ENCODE measurements at regions not wholly inside any gene's neighbourhood (a gene's known extent, or its start where the extent isn't known, plus 50 kb on each side); places are given as distances from the start of the nearest gene placed in this dataset.

- WGBS, 2 donors: 18 to 21% methylated on average over 26 of the region's 26 CpGs
- intact Hi-C loops (cut with DNase I): loop anchor here (5.0 kb wide), 1 partner anchor 131 kb away; the partner anchor contains the start of gene CHSY1
- TF ChIP-seq EP300 (IDR thresholded peaks at IDR 0.05): peak in 1 of 4 donors; percentile 1
- TF ChIP-seq POLR2A (IDR thresholded peaks at IDR 0.05): no peak
- no peak for TF ChIP-seq CTCF (IDR thresholded peaks at IDR 0.05)
- peak in 2 of 4 donors; percentile 9 to 39 for TF ChIP-seq POLR2AphosphoS5 (IDR thresholded peaks at IDR 0.05)
- peak overlapping the region in 3 of 4 donors; percentile 18 to 33 (median 30) for H3K4me3 ChIP-seq
- no peaks in the 10 kb centered on the region for H3K36me3 ChIP-seq
- H3K27me3 ChIP-seq: no peaks in the 10 kb centered on the region
- peaks cover 0 to 21% (median 14%) of the 10 kb centered on the region in 4 donors for H3K4me1 ChIP-seq
- peak; percentile 86 for DNase-seq
- H3K9me3 ChIP-seq: no peaks in the 10 kb centered on the region
- H3K27ac ChIP-seq: peak overlapping the region; percentile 41 to 73 (median 57)
These were observed 130.2 kb downstream of the CHSY1 start for GRCh38 chr15:101121511-101122090.

- TF ChIP-seq EP300 (IDR thresholded peaks at IDR 0.05) (no peak), POLR2AphosphoS5 (IDR thresholded peaks at IDR 0.05) (no peak), POLR2A (IDR thresholded peaks at IDR 0.05) (no peak), CTCF (IDR thresholded peaks at IDR 0.05) (no peak)
- Histone ChIP-seq H3K27ac (peak overlapping the region; percentile 41 to 73 (median 57)), H3K4me3 (peak overlapping the region in 1 of 4 donors; percentile 33), H3K4me1 (peaks cover 0 to 26% (median 17%) of the 10 kb centered on the region in 4 donors), H3K9me3 (no peaks in the 10 kb centered on the region), H3K27me3 (no peaks in the 10 kb centered on the region), H3K36me3 (no peaks in the 10 kb centered on the region)
- no peak for DNase-seq
- 83 to 88% methylated on average over 19 of the region's 19 CpGs for WGBS, 2 donors
- intact Hi-C loops (cut with DNase I): loop anchor here (5.0 kb wide), 1 partner anchor 131 kb away; the partner anchor contains the start of gene CHSY1
These were observed 130.9 kb downstream of the CHSY1 start for GRCh38 chr15:101120987-101121386.

DNA sequence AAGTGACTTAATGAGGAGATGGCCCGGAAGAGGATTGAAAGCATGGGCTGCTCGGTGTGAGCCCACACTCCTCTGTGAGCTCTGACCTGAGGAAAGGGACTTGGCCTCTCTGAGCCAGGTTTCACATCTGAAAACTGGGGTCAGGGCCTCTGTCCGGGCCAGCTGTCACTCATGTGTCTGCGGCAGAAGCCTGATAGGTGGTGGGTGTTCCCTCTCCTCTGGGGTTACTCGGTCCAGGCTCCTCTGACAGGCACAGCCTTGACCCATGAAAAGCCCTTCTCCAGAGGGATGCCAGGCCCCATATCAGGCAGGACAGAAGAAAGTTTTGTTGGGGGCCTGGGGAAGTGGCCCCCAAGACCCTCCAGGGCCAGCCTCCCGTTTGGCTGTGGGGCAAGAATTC lies 131.4 kb downstream of the CHSY1 start:
- no peak for DNase-seq
- WGBS, 2 donors: 87 to 91% methylated on average over 6 of the region's 6 CpGs
- intact Hi-C loops (cut with DNase I): loop anchor here (5.0 kb wide), 1 partner anchor 132 kb away; the partner anchor contains the start of gene CHSY1
- no peaks in the 10 kb centered on the region for H3K9me3 ChIP-seq
- no peaks in the 10 kb centered on the region for H3K36me3 ChIP-seq
- H3K27ac ChIP-seq: no peak overlapping the region
- H3K4me3 ChIP-seq: no peak overlapping the region
- no peaks in the 10 kb centered on the region for H3K27me3 ChIP-seq
- peaks cover 0 to 30% (median 18%) of the 10 kb centered on the region in 4 donors for H3K4me1 ChIP-seq
- TF ChIP-seq EP300 (IDR thresholded peaks at IDR 0.05): no peak
- no peak for TF ChIP-seq POLR2A (IDR thresholded peaks at IDR 0.05)
- TF ChIP-seq CTCF (IDR thresholded peaks at IDR 0.05): no peak
- TF ChIP-seq POLR2AphosphoS5 (IDR thresholded peaks at IDR 0.05): no peak
